ENCODE measurements at regions not wholly inside any gene's neighbourhood (a gene's known extent, or its start where the extent isn't known, plus 50 kb on each side); places are given as distances from the start of the nearest gene placed in this dataset.

DNA sequence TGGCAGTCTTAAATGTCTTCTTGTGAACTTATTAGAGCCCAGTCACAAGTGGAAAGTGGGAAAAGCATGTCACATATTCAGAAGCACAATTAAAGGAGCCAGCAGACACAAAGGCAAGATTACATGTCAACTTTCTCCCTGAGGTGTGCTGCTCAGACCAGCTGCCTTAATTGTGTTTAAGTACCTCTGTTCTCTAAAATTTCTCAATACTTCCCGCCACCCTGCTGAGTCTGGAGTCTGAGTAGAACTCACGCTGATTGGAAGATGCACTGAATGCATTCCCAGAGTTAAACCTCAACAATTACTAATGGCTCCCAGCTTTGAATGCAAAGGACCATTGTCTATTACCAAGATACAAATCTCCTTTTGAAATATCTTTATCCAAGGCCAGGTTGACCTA lies 166.4 kb upstream of the COBL start:
- DNase-seq (ENCODE audit: low read depth in 4 of 4, low spot score in 3 of 4), result no peak

DNA sequence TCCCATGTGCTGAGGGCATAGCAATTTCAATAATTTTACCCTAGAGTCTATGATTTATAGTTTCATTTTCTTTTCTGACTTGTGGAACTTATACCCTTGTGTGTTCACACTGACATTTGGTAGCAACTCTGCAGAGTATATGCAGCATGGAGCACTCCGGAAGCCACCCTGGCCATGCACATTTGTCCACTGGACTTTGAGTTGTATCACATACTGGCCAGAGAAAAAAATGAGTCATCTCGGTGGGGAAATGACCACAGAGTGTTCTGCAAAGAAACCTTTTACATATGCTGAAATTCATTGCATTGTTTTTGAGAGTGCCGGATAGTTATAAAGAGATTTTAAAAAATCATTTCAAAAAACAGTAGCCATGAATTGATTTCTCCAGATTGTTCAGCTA lies 164.8 kb upstream of the COBL start:
- no peak for DNase-seq (ENCODE audit: low read depth in 4 of 4, low spot score in 3 of 4)

DNA sequence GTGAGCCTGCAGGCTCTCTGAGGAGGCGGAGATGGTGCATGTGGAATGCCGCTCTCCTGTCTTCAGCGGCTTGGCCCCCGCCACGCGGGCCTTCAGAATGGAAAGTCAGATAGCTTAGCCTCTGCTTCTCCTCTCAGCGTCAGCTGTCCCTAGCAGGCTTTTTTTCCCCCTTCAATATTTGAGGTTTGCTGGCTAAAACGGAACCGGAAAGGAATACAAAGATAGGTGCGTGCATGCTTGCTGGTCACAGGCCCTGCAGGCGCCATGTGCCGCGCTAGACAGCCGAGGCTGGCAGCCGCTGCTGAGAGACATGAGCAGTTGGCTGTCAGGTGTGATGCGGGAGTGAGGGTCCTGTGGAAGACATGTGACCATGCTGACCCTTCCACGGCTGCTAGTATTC lies 161.2 kb upstream of the COBL start:
- no peak for DNase-seq (ENCODE audit: low read depth in 4 of 4, low spot score in 3 of 4)

DNA sequence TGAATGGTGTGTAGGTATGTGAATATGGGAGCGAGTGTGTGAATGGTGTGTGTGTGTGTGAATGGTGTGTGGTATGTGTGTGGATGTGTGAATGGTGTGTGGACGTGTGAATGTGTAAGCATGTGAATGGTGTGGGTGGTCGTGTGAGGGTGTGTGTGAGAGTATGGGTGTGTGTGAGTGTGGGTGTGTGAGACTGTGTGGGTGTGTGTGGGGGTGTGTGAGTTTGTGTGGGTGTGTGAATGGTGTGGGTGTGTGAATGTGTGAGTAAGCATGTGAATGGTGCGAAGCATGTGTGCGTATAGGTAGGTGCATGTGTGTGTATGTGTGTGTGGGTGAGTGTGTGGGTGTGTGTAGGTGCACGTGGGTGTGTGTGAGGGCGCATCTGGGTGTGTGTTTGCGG lies 160.7 kb upstream of the COBL start:
- no peak for DNase-seq (ENCODE audit: low read depth in 4 of 4, low spot score in 3 of 4)

DNA sequence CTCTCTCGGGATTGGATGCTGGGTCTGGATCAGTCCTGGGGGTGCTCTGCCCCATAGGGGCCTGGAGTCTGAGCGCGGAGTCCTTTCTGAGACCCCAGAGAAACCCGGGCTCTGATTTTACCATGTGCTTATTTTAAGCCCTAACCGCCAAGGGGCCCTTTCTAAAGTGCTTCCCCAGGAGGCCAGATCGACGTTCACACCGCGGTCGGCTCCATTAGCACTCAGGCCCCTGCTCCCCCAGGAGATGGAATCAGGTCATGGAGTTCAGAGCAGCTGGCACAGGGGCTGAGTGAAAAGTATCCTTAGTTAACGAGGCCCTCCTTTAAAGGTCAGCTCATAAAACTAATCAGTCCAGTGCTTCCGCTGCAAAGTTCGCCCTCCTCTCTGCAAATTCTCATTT lies 159.4 kb upstream of the COBL start:
- DNase-seq (ENCODE audit: low read depth in 4 of 4, low spot score in 3 of 4), result no peak

DNA sequence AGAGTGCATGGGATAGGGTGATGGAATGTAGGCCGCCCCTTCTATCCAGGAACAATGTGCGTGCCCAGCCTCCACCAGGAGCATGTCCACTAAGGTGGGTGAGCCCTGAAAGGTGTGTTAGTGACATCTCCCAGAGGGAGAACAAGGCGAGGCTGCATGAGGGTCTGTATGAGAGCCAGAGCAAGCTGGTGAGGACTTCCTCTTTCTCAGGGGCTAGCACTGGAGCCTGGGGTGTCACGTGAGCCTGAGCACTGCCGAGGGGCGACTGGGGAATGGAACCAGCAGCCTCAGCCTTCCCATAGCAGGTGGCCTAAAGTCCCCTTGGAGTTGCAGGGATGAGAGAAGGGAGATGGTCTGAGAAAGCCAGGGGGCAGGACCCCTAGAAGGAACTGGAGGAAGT lies 156.3 kb upstream of the COBL start:
- DNase-seq (ENCODE audit: low read depth in 4 of 4, low spot score in 3 of 4), result no peak

DNA sequence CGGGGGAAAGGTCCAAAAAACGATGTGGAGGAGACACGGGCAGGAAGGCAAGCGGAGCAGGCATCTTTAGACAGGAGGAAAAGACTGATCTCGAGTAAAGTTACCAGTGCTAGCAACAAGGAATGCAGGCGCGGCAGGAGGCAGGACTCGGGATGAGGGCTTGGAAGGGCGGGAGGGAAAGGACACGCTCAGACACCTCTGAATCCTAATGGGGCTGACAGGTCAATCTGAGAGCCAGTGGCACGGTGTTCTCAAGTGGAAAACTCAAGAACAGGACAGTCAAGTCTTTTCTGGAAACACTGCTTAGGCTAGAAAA lies 155.3 kb upstream of the COBL start:
- no peak for DNase-seq (ENCODE audit: low read depth in 4 of 4, low spot score in 3 of 4)

DNA sequence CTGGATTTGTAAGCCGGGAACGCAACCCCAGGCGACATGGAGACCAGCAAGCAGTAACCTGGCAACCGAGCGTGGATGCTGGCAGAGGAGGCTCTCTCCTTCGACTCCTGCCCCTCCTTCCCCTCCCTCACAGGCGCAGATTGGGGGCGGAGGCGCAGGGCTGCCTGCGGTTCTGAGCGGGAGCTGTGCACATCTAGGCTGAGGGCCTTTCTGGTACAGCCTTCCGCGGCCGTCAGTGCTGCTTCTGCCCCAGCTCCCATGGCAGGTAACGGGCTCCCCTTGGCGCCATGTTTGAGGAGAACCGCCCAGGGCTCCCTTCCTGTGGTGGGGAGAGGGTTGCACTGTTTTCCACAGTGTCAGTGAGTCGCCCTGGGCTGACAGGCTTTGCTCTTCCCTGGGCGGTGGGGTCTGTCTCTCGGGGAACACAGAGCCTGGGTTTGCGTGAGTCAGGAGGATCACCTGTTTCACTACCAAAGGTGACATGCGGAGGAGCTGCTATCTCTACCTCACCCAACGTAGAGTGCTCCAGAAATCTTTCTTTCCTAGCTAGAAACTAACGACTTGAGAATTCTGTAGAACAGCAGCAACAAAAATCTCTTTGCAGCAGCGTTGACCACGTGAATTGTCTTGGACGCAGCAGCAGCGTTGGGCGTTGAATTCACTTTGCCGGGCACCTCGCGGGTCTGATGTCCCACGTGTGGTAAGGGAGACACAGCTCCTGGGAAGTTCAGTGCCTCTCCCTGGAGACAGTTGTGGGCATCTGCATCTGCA lies 154.8 kb upstream of the COBL start:
- no peak for DNase-seq (ENCODE audit: low read depth in 4 of 4, low spot score in 3 of 4)

DNA sequence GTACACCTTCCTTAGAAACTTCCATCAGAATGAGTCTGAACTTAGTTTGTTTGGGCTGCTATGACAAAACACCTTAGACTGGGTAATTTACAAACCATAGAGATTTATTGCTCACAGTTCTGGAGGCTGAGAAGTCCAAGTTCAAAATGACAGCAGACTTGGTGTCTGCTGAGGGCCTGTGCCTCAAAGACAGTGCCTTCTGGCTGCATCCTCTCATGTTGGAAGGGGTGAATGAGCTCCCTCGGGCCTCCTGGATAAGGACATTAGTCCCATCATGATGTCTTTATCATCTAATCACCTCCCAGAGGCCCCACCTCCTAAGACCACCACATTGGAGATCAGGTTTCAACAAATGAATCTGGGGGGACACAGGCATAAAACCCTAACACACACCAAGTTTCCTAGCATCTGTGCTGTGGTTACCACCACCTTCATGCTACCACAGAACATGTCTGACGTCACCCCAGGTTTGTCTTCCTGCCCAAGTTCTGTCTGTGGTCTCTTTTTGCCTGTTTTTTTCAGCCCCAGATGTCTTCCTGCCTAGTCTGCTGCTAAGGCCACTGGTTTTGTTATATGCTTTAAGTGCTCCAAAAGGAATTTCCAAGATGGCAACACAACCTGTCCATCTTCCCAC lies 150.9 kb upstream of the COBL start:
- DNase-seq (ENCODE audit: low read depth in 4 of 4, low spot score in 3 of 4), result no peak

DNA sequence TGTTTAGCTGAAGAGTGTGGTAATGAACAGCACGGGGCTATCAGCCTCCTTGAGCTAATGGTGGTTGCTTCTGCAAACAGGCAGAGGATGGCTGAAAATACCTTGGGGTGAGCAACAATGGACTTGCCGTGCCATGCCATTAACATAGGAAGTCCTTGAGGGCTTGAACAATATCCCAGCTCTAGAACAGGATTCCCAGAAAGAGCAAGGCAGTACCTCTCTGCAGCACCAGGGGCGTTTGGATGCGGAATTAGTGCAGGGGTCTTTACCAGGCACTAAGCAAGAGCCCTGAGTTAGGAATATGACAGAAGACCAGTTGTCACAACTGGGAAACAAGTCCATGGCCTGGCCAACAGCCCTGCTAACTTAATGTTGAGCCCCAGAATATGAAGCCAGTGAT lies 143.2 kb upstream of the COBL start:
- no peak for DNase-seq (ENCODE audit: low read depth in 4 of 4, low spot score in 3 of 4)

DNA sequence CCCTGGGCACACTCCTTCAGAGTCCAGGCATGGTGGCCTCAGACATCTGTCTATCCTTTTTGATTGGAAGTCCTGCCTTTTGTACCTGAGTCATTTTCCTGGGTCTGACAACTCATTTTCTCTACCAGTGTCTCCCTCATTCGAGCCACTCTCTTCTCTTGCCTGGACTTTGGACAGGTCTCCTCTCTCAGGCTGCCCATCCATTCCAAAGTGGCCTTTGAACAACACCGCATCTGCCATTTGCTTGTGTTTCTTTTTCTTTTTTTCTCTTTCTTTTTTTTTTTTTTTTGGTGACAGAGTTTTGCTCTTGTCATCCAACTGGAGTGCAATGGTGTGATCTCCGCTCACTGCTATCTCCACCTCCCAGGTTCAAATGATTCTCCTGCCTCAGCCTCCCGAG lies 142.1 kb upstream of the COBL start:
- no peak for DNase-seq (ENCODE audit: low read depth in 4 of 4, low spot score in 3 of 4)

DNA sequence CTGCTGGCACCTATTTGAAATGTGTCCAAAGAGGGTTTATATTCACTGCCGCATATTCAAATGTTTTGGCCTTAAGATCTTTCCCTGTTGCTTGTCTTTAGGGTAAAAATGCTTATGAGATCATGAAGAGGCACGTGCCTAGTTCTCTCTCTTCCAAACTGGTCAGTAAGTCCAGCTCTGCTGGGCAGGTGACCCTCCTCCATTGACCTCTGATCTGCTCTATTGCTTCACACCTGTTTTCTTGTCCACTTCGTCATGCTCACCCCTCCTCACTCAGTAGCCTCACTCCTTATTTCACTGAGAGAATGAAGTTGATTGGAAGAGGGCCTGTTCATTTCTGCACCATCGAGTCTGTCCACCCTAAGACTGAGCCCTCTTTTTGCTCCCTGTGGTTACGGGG lies 140.5 kb upstream of the COBL start:
- DNase-seq (ENCODE audit: low read depth in 4 of 4, low spot score in 3 of 4), result no peak

DNA sequence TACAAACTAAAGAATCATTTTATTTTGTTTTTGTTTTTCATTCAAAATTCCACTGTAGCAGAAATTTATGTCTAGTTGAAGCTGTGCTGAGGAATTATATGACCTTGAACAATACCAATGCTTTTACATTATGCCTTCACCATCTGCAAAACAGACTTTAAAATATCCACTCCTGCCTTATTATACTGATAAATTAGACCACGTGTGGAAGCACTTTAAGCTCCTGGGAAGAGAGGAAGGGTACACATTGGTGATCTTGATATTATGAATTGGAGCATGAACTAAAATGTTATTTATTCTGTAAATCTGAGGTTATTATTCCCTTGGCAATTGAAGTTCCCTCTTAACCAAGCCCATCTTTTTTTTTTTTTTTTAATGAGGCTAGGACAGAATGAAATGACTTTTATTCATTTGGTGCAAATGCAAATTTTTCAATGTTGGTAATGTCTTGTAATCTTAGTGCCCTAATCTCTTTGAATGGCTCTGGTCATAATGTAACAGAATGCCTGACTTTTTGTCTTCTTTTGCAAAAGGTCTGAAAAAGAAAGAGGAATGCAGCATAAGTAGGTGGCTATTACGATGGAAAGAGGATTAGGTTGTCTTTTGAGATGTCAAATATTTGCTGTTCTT lies 139.9 kb upstream of the COBL start:
- DNase-seq (ENCODE audit: low read depth in 4 of 4, low spot score in 3 of 4), result no peak

DNA sequence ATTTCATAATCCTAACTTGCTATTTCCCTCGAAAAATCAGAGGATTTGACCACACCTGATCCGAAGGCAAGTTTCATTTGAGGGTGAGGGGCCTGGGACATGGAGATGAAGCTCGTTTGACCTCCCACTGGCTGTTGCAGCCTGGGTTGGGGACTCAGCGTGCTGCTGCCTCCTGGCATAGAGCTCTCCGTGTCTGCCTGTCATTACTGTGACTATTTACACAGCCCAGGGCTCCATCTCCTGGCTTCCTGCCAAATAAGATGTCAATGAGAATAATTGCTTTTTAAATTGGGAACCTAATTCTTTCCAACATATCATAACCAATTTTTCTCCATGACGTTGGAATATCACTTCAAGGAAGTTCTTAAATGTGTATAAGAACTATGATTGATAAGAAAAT lies 139.3 kb upstream of the COBL start:
- no peak for DNase-seq (ENCODE audit: low read depth in 4 of 4, low spot score in 3 of 4)

DNA sequence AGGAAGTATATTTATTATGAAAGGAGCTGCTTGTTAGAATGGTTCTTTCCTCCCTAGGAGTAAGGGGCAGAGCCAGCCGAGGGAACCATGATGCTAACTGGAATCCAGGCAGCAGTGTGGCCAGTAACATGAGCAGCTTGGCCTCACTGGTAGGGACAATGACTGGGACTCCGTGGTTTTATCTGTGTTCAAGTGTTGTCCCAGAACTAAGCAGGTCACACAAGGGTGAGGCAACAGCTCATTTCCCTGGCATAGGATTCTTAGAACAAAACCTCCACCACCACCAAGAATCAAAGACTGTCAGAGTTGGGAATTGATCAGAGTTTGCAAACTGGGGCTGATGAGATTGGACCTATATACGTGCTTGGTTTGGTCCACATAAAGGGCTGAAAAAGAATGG lies 138.9 kb upstream of the COBL start:
- no peak for DNase-seq (ENCODE audit: low read depth in 4 of 4, low spot score in 3 of 4)

DNA sequence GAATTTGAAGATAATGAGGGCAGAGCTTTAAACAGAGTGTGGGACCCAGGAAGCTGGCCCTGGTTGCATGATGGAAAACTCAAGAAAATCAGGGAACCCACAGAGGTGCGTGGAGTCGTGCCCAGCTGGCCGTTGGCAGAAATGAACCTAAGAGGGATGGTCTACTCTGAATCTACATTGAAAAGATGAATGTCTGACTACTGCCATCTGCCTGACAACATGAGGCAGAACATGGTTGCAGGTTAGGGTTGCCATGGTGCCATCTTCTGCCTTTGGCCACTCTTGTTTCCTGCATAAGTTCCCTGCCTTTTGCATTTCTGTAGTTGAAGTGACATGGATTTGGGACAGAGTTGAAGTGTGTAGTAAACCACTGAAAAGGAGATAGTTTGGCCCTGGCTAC lies 138.5 kb upstream of the COBL start:
- no peak for DNase-seq (ENCODE audit: low read depth in 4 of 4, low spot score in 3 of 4)

DNA sequence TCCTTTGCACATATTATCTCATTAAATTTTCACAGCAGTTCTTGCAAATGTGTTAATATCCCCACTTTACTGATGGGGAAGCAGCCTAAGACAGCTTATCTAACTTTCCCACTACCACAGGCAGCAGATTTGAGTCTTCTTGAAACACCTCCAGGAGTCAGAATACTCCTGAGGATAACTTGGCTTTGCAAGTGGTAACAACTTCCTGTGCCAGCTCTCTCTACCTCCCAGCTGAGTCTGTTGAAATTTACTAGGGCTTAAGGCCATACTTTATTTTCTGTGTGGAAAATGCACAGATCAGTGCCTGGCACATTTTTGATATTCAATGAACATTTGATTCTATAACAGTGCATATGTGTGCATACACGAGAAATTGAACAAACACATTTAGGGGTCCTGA lies 136.1 kb upstream of the COBL start:
- no peak for DNase-seq (ENCODE audit: low read depth in 4 of 4, low spot score in 3 of 4)

DNA sequence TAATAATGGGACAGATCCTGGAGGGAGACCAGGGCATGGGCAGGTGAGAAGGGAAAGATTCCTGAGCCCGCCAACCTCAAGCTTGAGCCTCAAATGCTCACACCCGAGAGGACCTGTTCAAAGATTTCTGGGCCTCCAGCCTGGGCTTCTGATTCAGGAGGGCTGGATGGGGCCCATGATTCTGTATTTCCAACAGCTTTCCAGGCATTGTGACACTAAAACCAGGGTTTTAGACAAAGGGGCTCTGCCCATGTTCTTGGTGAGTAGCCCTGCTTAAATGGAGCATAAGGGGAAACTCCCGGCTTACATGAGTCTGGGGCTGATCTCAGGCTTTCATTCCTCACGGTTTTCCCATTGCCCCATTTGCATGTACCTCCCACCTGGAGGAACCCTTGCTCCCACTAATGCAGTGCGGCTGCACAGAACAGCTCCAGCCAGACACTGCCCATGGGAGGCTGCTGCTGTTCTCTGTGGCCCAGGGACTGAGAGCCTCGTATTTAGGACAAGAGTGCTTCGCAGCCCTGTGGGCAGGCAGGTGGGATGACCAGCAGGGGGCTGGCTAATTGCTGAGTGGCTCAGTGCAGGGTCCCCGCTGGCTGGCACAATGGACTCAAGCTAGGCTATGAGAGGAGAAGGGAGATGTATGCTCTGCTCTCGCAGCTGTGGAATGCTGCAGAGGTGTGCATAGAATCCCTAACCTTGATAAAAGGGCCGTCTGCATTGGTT lies 135.3 kb upstream of the COBL start:
- DNase-seq (ENCODE audit: low read depth in 4 of 4, low spot score in 3 of 4), result no peak

DNA sequence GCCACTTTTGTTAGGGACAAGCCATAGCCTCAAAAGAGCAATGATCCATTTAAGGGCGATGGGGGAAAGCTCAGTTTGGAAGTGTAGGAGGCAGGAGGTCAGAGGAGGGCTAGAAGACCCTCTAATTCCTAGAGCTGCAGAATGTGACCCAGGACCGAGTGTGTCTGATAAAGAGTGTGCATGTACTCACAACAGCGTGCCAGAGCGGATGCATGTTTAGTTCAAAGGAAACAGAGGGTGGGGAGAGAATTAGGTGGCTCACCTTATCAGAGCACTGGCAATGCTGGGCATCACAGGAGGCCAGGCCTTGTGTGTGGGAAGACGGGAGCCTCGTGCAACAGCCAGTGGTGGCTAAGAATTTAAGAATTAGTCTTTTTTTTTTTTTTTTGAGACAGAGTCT lies 133.9 kb upstream of the COBL start:
- DNase-seq (ENCODE audit: low read depth in 4 of 4, low spot score in 3 of 4), result no peak

DNA sequence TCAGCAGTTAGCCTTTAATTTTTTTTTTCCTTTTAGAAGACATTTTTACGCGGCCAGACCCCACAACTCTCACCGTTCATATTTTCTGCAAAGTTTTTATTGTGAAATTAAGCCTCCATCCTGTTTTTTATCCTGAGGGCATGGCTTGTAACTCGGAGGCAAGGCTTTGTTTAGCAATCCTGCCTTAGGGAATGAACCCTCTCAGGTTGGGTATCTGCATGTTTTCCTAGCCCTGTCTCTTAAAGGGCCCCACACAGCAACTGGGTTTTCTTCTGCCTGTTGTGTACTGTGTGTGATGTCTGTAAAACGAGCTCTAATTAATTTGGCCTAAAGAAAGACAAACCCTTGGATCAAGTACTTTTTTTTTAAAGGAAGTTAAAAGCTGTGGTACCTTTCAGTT lies 130.2 kb upstream of the COBL start:
- DNase-seq (ENCODE audit: low read depth in 4 of 4, low spot score in 3 of 4), result no peak

DNA sequence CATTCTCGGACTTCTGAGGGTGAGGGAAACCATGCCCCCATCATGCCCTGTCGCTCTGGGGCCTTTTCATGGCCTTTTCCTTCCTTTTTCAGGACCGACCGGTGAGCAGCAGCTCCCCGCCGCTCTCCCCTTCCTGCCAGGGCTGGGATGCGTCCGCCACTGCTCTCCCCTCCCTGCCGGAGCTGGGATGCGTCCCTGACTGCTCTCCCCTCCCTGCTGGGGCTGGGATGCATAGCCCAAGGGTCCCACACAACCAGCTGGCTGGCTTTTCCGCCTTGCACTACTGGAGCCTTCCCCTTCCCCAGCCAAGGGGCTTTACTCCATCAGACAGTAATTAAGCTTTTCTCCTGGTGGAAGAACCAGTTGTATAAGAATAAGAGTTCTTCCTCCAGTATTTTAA lies 129.7 kb upstream of the COBL start:
- DNase-seq (ENCODE audit: low read depth in 4 of 4, low spot score in 3 of 4), result no peak

DNA sequence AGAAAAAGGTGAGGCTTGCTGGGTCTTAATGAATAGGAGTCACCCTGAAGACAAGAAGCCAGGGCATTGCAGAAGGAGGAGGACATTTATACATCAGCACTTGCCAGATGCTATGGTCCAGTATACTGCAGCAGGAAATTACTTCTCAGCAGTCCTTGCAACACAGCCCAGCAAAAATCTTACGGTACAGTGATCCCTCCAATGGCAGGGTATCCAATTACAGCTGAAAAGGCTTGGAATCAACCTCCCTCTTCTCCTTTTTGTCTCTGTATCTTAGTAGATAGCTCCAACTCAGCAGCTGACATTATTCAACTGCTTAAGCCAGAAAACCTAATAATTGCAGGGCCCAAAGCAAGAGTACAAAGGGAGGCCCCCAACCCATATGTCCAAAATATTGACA lies 128.3 kb upstream of the COBL start:
- peak in 1 of 4 donors; percentile 13 for DNase-seq (ENCODE audit: low read depth in 4 of 4, low spot score in 3 of 4)

Measured in right renal pelvis (tissue), 4 donors.